MM.1S (cell line): ENCODE measurements at regions not wholly inside any gene's neighbourhood (a gene's known extent, or its start where the extent isn't known, plus 50 kb on each side); places are given as distances from the start of the nearest gene placed in this dataset.

Experiments used
- CTCF ChIP-seq: fragments of 300-600 bp; sonication (generic); IDR thresholded peaks from 2 replicates; pipeline ENCODE4 v1.5.1; 2016; ENCODE audit warnings: antibody characterized with exemption, low read length, mixed read lengths
- EZH2 ChIP-seq: fragments of 300-600 bp; sonication (generic); optimal IDR thresholded peaks from 2 replicates; pipeline ENCODE3; 2017; ENCODE audit warnings: low read depth, mild to moderate bottlenecking, antibody characterized with exemption, low read length, mixed read lengths

GRCh38 chr20:21968486-21968885 is 263.0 kb downstream of the PAX1 start:
- TF ChIP-seq EZH2 (no peak), CTCF (no peak)
